Right lobe of liver (tissue), 6 donors: ENCODE measurements at regions not wholly inside any gene's neighbourhood (a gene's known extent, or its start where the extent isn't known, plus 50 kb on each side); places are given as distances from the start of the nearest gene placed in this dataset.

Experiments
- ATAC-seq, 4 donors: fragments of 200-7000 bp; cut with Tn5 transposase; one replicate each; pipeline ENCODE4 v1.9.1; 2020; ENCODE audit warnings: mild to moderate bottlenecking in 4 of 4, moderate library complexity in 4 of 4
- DNase-seq, 3 donors: peaks; one replicate each; pipeline ENCODE4 v3.0.0-alpha.2; 2020
- H3K27ac ChIP-seq, 3 donors: fragments of 200-600 bp; one replicate each; pipeline ENCODE4 v1.8.0; 2022
- H3K27me3 ChIP-seq, 2 donors: fragments of 200-600 bp; one replicate each; pipeline ENCODE4 v1.8.0; 2022
- H3K36me3 ChIP-seq, 4 donors: fragments of 200-600 bp; sonication (generic) in 1 of 4; one replicate each; pipeline versions ENCODE4 v1.5.1 to v1.8.0; 2017 to 2022; ENCODE audit warnings: control low read depth in 1 of 4
- H3K4me1 ChIP-seq, 4 donors: fragments of 200-600 bp; sonication (generic) in 1 of 4; one replicate each; pipeline versions ENCODE4 v1.5.1 to v1.8.0; 2017 to 2022; ENCODE audit warnings: control low read depth in 1 of 4
- H3K4me3 ChIP-seq, 3 donors: fragments of 200-600 bp; one replicate each; pipeline ENCODE4 v1.8.0; 2022
- H3K9me3 ChIP-seq, 4 donors: fragments of 200-600 bp; sonication (generic) in 1 of 4; one replicate each; pipeline versions ENCODE4 v1.5.1 to v1.8.0; 2017 to 2022; ENCODE audit warnings: control low read depth in 1 of 4
- POLR2A ChIP-seq: fragments of 450-650 bp; IDR thresholded peaks from one replicate; pipeline ENCODE4 v1.6.1; 2017; ENCODE audit warnings: antibody characterized with exemption, mild to moderate bottlenecking
- WGBS: methylation state at CpG from one replicate; pipeline ENCODE4 v1.1.6; 2018; ENCODE audit warnings: low coverage, low lambda C conversion rate; ENCODE audit not compliant: insufficient coverage; ENCODE audit errors: missing lambda C conversion rate; 5-methylcytosine and 5-hydroxymethylcytosine counted together
- intact Hi-C, 2 donors: fragments of 100-400 bp; cut with DNase I; formaldehyde crosslinking; loops; one replicate each; pipeline versions ENCODE4 v1.11.2 to v1.14.1; 2022
- TF ChIP-seq, protein P1 (sequence below), 4 donors: fragments of 200-600 bp in 3 of 4; fragments of 450-650 bp in 1 of 4; IDR thresholded peaks; one replicate each; pipeline versions ENCODE4 v1.5.1 to v1.8.0; 2016 to 2022; ENCODE audit warnings: antibody characterized with exemption in 4 of 4, mild to moderate bottlenecking in 2 of 4
- donor health status: DM: no; HTN: yes; CAD: no.
- donor health status: DM: no; HTN: no; CAD: no.
- donor health status: DM: no; HTN: no; CAD: no.
- donor health status: DM: no; HTN: yes; CAD: no.
- donor health status: DM: no; HTN: yes; CAD: no.

GRCh38 chr11:127766734-127767133, 766.2 kb upstream of the KIRREL3 start:
- intact Hi-C loops, result no loop called here
- Histone ChIP-seq H3K27me3 (no peaks in the 10 kb centered on the region), H3K9me3 (no peaks in the 10 kb centered on the region), H3K4me1 (no peaks in the 10 kb centered on the region), H3K27ac (no peak overlapping the region), H3K36me3 (no peaks in the 10 kb centered on the region), H3K4me3 (no peak overlapping the region)
- DNase-seq, result no peak
- no peak for ATAC-seq
- no peak for TF ChIP-seq POLR2A
- TF ChIP-seq, protein P1, sequence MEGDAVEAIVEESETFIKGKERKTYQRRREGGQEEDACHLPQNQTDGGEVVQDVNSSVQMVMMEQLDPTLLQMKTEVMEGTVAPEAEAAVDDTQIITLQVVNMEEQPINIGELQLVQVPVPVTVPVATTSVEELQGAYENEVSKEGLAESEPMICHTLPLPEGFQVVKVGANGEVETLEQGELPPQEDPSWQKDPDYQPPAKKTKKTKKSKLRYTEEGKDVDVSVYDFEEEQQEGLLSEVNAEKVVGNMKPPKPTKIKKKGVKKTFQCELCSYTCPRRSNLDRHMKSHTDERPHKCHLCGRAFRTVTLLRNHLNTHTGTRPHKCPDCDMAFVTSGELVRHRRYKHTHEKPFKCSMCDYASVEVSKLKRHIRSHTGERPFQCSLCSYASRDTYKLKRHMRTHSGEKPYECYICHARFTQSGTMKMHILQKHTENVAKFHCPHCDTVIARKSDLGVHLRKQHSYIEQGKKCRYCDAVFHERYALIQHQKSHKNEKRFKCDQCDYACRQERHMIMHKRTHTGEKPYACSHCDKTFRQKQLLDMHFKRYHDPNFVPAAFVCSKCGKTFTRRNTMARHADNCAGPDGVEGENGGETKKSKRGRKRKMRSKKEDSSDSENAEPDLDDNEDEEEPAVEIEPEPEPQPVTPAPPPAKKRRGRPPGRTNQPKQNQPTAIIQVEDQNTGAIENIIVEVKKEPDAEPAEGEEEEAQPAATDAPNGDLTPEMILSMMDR (IDR thresholded peaks at IDR 0.05), result no peak

DNA sequence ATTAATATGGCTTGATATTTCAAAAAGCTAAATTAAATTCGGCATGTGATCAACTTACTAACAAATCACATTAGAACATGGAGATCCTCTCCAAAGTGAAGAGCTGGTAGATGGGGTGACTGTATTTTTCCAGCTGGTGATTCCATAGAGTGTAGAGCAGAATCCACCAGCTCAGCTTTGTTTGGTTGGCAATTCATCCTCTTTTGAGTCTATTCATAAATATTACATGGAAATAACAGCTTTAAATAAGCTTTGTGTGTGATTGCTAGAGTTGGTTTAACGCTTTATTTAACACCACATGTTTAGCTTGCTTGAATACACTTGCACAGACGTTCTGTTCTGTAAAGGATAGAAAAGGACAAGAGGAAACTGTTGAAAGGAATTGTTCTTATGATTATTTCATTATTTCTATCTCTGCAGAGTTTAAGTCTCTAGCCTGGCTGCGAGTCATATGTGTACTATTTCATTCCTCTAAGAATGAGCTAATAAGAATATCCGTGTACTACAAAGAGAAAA, 738.3 kb upstream of the KIRREL3 start:
- intact Hi-C loops, result no loop called here
- no peak for DNase-seq
- TF ChIP-seq, protein P1 (IDR thresholded peaks at IDR 0.05), result no peak
- no peak for TF ChIP-seq POLR2A
- 62% methylated on average over 5 of the region's 5 CpGs for WGBS
- no peaks in the 10 kb centered on the region for H3K36me3 ChIP-seq
- H3K4me1 ChIP-seq, result no peaks in the 10 kb centered on the region
- ATAC-seq, result no peak
- no peaks in the 10 kb centered on the region for H3K9me3 ChIP-seq
- H3K27ac ChIP-seq, result no peak overlapping the region
- H3K27me3 ChIP-seq, result no peaks in the 10 kb centered on the region
- H3K4me3 ChIP-seq, result no peak overlapping the region

DNA sequence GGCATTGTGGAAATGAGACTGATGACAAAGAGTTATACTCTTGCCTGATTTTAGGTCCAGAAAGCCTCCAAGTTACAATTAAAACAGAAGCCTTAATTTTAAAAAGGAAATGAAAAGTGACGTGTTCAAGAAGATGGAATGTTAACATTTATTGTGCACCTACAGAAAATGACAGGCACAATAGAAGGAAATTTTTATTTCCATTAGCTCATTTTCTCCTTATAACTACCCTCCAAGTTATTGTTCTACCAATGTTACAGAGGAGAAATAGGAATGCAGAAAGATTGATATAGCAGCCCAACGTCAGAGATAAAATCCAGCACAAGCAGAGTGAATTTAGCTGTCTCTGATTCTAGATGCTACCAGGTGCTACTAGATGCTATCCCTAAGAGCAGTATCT, 736.9 kb upstream of the KIRREL3 start:
- 74% methylated on average over 2 of the region's 2 CpGs for WGBS
- Histone ChIP-seq H3K4me1 (no peaks in the 10 kb centered on the region), H3K27ac (no peak overlapping the region), H3K27me3 (no peaks in the 10 kb centered on the region), H3K36me3 (no peaks in the 10 kb centered on the region), H3K9me3 (no peaks in the 10 kb centered on the region), H3K4me3 (no peak overlapping the region)
- TF ChIP-seq, protein P1 (IDR thresholded peaks at IDR 0.05), result no peak
- no peak for TF ChIP-seq POLR2A
- DNase-seq (no peak), ATAC-seq (no peak)
- intact Hi-C loops, result no loop called here

GRCh38 chr11:127733552-127733951, 733.0 kb upstream of the KIRREL3 start:
- no peaks in the 10 kb centered on the region for H3K9me3 ChIP-seq
- 14% methylated on average over 4 of the region's 4 CpGs for WGBS
- intact Hi-C loops, result no loop called here
- ATAC-seq (no peak), DNase-seq (no peak)
- no peaks in the 10 kb centered on the region for H3K4me1 ChIP-seq
- H3K4me3 ChIP-seq, result no peak overlapping the region
- TF ChIP-seq, protein P1 (IDR thresholded peaks at IDR 0.05), result no peak
- TF ChIP-seq POLR2A, result no peak
- H3K27me3 ChIP-seq, result no peaks in the 10 kb centered on the region
- H3K27ac ChIP-seq, result no peak overlapping the region
- no peaks in the 10 kb centered on the region for H3K36me3 ChIP-seq

DNA sequence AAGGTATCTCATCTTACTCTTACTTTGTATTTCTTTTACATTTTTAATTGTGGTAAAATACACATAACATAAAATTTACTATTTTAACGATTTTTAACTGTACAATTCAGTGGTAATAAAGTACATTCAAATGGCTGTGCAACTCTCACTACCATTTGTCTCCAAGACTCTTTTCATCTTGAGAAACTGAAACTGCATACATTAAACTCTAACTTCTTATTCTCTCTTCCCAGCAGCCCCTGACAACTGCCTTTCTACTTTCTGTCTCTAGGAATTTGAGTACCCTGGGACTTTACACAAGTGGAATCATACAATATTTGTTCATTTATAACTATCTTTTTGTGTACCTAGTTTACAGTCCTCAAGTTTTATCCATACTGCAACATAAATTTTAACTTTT, 725.8 kb upstream of the KIRREL3 start:
- 20% methylated on average over 1 of the region's 1 CpG for WGBS
- H3K27me3 ChIP-seq, result no peaks in the 10 kb centered on the region
- H3K27ac ChIP-seq, result no peak overlapping the region
- no peaks in the 10 kb centered on the region for H3K4me1 ChIP-seq
- intact Hi-C loops, result no loop called here
- H3K9me3 ChIP-seq, result no peaks in the 10 kb centered on the region
- ATAC-seq, result no peak
- H3K36me3 ChIP-seq, result no peaks in the 10 kb centered on the region
- no peak for DNase-seq
- TF ChIP-seq POLR2A, result no peak
- TF ChIP-seq, protein P1 (IDR thresholded peaks at IDR 0.05), result no peak
- H3K4me3 ChIP-seq, result no peak overlapping the region
